Aorta (tissue), 5 donors: ENCODE measurements at regions not wholly inside any gene's neighbourhood (a gene's known extent, or its start where the extent isn't known, plus 50 kb on each side); places are given as distances from the start of the nearest gene placed in this dataset.
"Not testable (repeated sequence)": the region's sequence is repeated elsewhere in the genome, so short reads cannot be mapped to it uniquely, and the experiment has no call there.

ENCODE experiments used
- ATAC-seq: fragments of 200-7000 bp; cut with Tn5 transposase; one replicate; pipeline ENCODE4 v1.9.1; 2022; ENCODE audit warnings: moderate library complexity; ENCODE audit not compliant: low FRiP score
- DNase-seq, 2 donors: peaks; one replicate each; pipeline ENCODE4 v3.0.0-alpha.2; 2020
- H3K27ac ChIP-seq, 2 donors: one replicate each; pipeline ENCODE4 v1.5.1; 2013; ENCODE audit warnings: low read length in 2 of 2, mild to moderate bottlenecking in 2 of 2, moderate library complexity in 2 of 2, control low read depth in 1 of 2, inconsistent platforms in 1 of 2, low read depth in 1 of 2
- H3K27me3 ChIP-seq, 2 donors: one replicate each; pipeline ENCODE4 v1.6.1; 2013; ENCODE audit warnings: control low read depth in 1 of 2, low read length in 1 of 2, mild to moderate bottlenecking in 1 of 2, moderate library complexity in 1 of 2; ENCODE audit not compliant: insufficient read depth in 2 of 2, control insufficient read depth in 1 of 2
- H3K36me3 ChIP-seq, 2 donors: one replicate each; pipeline ENCODE4 v1.6.1; 2013; ENCODE audit warnings: control low read depth in 1 of 2, low read length in 1 of 2, mild to moderate bottlenecking in 1 of 2; ENCODE audit not compliant: insufficient read depth in 2 of 2, control insufficient read depth in 1 of 2
- H3K4me1 ChIP-seq, 2 donors: one replicate each; pipeline ENCODE4 v1.6.1; 2013; ENCODE audit warnings: low read length in 2 of 2, control low read depth in 1 of 2, mild to moderate bottlenecking in 1 of 2, moderate library complexity in 1 of 2; ENCODE audit not compliant: insufficient read depth in 2 of 2, control insufficient read depth in 1 of 2
- H3K4me3 ChIP-seq, 2 donors: one replicate each; pipeline ENCODE4 v1.5.1; 2013; ENCODE audit warnings: low read length in 2 of 2, control low read depth in 1 of 2, mild to moderate bottlenecking in 1 of 2
- H3K9me3 ChIP-seq: one replicate; pipeline ENCODE4 v1.6.1; 2013; ENCODE audit warnings: mild to moderate bottlenecking, low read length; ENCODE audit not compliant: control insufficient read depth
- WGBS, 2 donors: extraction: QIAGEN DNeasy Blood & Tissue Kit; methylation state at CpG; one replicate each; pipeline ENCODE4 v1.1.7; 2013; 5-methylcytosine and 5-hydroxymethylcytosine counted together
- intact Hi-C, 2 donors: fragments of 100-400 bp; cut with DNase I; formaldehyde crosslinking; loops; one replicate each; pipeline versions ENCODE4 v1.14.2 to v1.15.0; 2022
- donor health status: healthy with polysubstance abuse.
- donor health status: Bipolar disorder and iron deficiency.
- donor health status: DM: no; HTN: no; CAD: no.
- donor health status: DM: no; HTN: no; CAD: no.
- donor health status: DM: yes; HTN: yes; CAD: no.

DNA sequence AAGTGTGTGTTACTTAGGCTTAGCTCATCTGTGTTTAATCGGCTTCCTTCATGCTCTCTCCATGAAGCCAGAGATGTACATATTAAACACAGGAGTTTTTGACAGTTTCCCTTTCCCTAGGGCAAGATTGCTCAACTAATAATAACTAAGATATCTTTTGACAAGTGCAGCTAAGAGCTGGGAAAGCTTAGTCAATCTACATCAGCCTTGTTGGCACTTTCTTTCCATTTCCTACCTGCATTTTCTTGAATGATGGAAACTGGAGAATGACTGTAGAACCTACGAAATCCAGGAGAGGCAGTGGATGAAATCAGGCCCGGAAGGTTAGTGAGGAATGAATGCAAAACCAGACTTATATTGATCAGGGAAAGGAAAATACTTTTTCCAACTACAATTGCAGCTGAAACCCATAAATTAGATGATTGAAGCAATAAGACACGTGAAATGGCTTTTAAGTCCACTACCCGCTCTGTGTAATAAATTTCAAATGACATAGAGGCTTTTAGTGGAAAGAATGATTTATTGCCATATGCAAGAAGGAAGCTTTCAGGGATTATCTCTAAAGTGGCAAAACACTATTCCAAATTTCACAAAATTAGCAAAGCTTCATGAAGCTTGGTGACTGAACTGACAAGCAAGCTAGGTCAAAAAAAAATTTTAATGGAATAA lies 237.2 kb upstream of the ID4 start:
- WGBS, 2 donors = 82 to 89% methylated on average over 5 of the region's 5 CpGs
- H3K36me3 ChIP-seq = peaks cover 0 to 2% of the 10 kb centered on the region in 2 donors
- no peak overlapping the region for H3K4me3 ChIP-seq
- ATAC-seq (no peak), DNase-seq (no peak)
- intact Hi-C loops = no loop called here
- no peak overlapping the region for H3K27ac ChIP-seq
- H3K9me3 ChIP-seq = no peaks in the 10 kb centered on the region
- H3K4me1 ChIP-seq = peaks cover 0 to 5% of the 10 kb centered on the region in 2 donors
- H3K27me3 ChIP-seq = no peaks in the 10 kb centered on the region

DNA sequence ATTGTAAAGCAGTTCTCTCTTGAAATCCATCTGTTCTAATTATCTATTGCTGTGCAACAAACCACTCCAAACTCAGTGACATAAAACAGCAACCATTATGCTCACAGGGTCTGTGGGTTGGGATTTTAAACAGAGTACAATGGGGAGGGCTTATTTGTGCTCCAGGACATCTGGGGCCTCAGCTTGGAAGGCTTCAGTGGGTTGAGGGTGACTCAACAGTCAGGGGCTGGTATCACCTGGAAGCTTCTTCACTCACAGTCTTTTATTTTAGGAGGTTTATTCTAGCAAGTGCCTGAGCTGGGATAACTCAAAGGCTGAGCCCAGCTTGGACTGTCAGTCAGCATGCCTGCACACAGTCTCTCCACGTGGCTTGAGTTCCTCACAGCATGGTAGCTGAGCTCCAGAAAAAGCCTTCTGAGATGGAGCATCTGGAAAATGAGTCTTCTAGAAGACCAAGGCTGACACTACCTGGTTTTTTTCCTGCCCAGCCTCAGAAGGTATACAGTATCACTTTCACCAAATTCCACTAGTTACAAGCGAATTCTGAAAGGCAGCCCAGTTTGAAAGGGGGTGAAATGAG lies 234.6 kb upstream of the ID4 start:
- Histone ChIP-seq H3K27ac (no peak overlapping the region), H3K27me3 (no peaks in the 10 kb centered on the region), H3K4me3 (no peak overlapping the region), H3K36me3 (peaks cover 0 to 2% of the 10 kb centered on the region in 2 donors), H3K4me1 (peaks cover 0 to 5% of the 10 kb centered on the region in 2 donors), H3K9me3 (no peaks in the 10 kb centered on the region)
- ATAC-seq = no peak
- WGBS, 2 donors = 87 to 90% methylated on average over 2 of the region's 2 CpGs
- DNase-seq = no peak
- intact Hi-C loops = no loop called here

GRCh38 chr6:19603721-19604120 lies 233.4 kb upstream of the ID4 start:
- Histone ChIP-seq H3K9me3 (no peaks in the 10 kb centered on the region), H3K4me3 (no peak overlapping the region), H3K4me1 (peaks cover 0 to 5% of the 10 kb centered on the region in 2 donors), H3K27me3 (no peaks in the 10 kb centered on the region), H3K27ac (no peak overlapping the region), H3K36me3 (peaks cover 0 to 2% of the 10 kb centered on the region in 2 donors)
- intact Hi-C loops = no loop called here
- WGBS, 2 donors = 8 to 11% methylated on average over 1 of the region's 1 CpG
- DNase-seq (peak in 1 of 2 donors; percentile 50), ATAC-seq (peak; percentile 19)

- ATAC-seq (no peak), DNase-seq (no peak)
- peaks cover 0 to 5% of the 10 kb centered on the region in 2 donors for H3K4me1 ChIP-seq
- H3K36me3 ChIP-seq = no peaks in the 10 kb centered on the region
- 95 to 96% methylated on average over 6 of the region's 6 CpGs for WGBS, 2 donors
- intact Hi-C loops = no loop called here
- no peaks in the 10 kb centered on the region for H3K9me3 ChIP-seq
- no peak overlapping the region for H3K4me3 ChIP-seq
- no peaks in the 10 kb centered on the region for H3K27me3 ChIP-seq
- H3K27ac ChIP-seq = no peak overlapping the region
Measured at GRCh38 chr6:19605624-19606023, 231.5 kb upstream of the ID4 start.

GRCh38 chr6:19608546-19608945 lies 228.6 kb upstream of the ID4 start:
- H3K4me3 ChIP-seq = no peak overlapping the region
- ATAC-seq = no peak

GRCh38 chr6:19609972-19610641 lies 227.1 kb upstream of the ID4 start:
- DNase-seq (no peak), ATAC-seq (no peak)
- H3K36me3 ChIP-seq = no peaks in the 10 kb centered on the region
- no peaks in the 10 kb centered on the region for H3K4me1 ChIP-seq
- WGBS, 2 donors = 94 to 96% methylated on average over 5 of the region's 5 CpGs
- H3K27ac ChIP-seq = no peak overlapping the region
- H3K9me3 ChIP-seq = no peaks in the 10 kb centered on the region
- H3K27me3 ChIP-seq = no peaks in the 10 kb centered on the region
- H3K4me3 ChIP-seq = no peak overlapping the region
- intact Hi-C loops = no loop called here

More at GRCh38 chr6:19608546-19608945, 228.6 kb upstream of the ID4 start:
- DNase-seq = no peak
- no peaks in the 10 kb centered on the region for H3K9me3 ChIP-seq
- WGBS, 2 donors = 73 to 82% methylated on average over 1 of the region's 1 CpG
- H3K27me3 ChIP-seq = no peaks in the 10 kb centered on the region
- H3K4me1 ChIP-seq = peaks cover 0 to 5% of the 10 kb centered on the region in 2 donors
- no peak overlapping the region for H3K27ac ChIP-seq
- H3K36me3 ChIP-seq = no peaks in the 10 kb centered on the region
- intact Hi-C loops = no loop called here

DNA sequence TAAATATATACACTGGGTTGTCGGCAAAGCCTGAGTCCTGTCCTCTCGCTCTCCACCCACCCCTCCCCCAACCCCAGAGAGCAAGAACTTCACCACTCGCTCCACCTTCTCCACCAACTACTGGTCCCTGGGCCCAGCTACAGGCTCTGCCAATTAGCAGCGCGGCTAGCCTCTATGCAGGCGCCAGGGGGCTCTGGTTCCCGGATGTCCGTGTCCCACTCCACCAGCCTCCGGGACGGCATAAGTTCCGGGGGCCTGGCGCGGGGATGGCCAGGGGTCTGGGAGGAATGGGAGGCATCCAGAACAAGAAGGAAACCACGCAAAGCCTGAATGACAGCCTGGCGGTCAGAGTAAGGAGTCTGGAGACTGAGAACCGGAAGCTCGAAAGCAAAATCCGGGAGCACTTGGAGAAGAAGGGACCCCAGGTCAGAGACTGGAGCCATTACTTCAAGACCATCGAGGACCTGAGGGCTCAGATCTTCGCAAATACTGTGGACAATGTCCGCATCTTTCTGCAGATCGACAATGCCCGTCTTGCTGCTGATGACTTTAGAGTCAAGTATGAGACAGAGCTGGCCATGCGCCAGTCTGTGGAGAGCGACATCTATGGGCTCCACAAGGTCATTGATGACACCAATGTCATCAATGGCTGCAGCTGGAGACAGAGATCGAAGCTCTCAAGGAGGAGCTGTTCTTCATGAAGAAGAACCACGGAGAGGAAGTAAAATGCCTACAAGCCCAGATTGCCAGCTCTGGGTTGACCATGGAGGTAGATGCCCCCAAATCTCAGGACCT lies 224.3 kb upstream of the ID4 start:
- ATAC-seq, H3K27ac ChIP-seq, H3K36me3 ChIP-seq, intact Hi-C loops, H3K9me3 ChIP-seq, H3K27me3 ChIP-seq, H3K4me1 ChIP-seq, DNase-seq, H3K4me3 ChIP-seq: not testable (repeated sequence)
- WGBS, 2 donors = 98% methylated on average over 27 of the region's 27 CpGs

DNA sequence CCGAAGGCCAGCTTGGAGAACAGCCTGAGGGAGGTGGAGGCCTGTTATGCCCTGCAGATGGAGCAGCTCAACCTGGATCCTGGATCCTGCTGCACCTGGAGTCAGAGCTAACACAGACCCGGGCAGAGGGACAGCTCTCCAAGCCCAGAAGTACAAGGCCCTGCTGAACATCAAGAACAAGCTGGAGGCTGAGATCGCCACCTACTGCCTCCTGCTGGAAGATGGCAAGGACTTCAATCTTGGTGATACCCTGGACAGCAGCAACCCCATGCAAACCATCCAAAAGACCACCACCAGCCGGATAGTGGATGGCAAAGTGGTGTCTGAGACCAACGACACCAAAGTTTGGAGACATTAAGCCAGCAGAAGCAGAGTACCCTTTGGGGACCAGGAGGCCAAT lies 223.5 kb upstream of the ID4 start:
- intact Hi-C loops = no loop called here
- ATAC-seq = no peak
- no peaks in the 10 kb centered on the region for H3K36me3 ChIP-seq
- no peaks in the 10 kb centered on the region for H3K27me3 ChIP-seq
- DNase-seq = no peak
- no peaks in the 10 kb centered on the region for H3K4me1 ChIP-seq
- H3K27ac ChIP-seq = no peak overlapping the region
- H3K9me3 ChIP-seq = no peaks in the 10 kb centered on the region
- 94 to 99% methylated on average over 5 of the region's 5 CpGs for WGBS, 2 donors
- no peak overlapping the region for H3K4me3 ChIP-seq
